ENCODE measurements at regions not wholly inside any gene's neighbourhood (a gene's known extent, or its start where the extent isn't known, plus 50 kb on each side); places are given as distances from the start of the nearest gene placed in this dataset.

DNA sequence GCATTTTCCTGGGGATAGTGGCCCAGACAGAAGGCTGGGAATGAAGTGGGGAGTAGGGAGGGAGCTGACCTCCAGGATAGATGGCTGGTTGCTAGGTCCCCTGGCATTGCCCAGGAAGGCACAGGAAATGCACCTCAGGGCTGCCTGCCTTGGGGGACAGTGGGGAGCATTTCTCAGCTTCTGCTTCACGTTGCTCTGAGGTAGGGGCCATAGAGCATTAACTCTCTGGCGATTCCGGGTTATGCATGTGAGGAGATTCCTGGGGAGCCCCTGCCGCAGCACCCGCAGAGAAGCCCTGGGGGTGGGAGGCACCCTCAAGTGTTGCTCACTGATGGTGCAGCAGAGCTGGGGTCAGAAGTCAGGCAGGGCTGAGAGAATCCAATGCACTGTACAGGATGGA, 256.5 kb downstream of the CYP26B1 start:
- DNase-seq (ENCODE audit: low read depth in 1 of 2, low spot score in 1 of 2), result no peak
- in situ Hi-C loops (cut with HindIII; ENCODE audit: low pct_unique_long_range_greater_than_20kb, low sequenced_read_pairs), result no loop called here

DNA sequence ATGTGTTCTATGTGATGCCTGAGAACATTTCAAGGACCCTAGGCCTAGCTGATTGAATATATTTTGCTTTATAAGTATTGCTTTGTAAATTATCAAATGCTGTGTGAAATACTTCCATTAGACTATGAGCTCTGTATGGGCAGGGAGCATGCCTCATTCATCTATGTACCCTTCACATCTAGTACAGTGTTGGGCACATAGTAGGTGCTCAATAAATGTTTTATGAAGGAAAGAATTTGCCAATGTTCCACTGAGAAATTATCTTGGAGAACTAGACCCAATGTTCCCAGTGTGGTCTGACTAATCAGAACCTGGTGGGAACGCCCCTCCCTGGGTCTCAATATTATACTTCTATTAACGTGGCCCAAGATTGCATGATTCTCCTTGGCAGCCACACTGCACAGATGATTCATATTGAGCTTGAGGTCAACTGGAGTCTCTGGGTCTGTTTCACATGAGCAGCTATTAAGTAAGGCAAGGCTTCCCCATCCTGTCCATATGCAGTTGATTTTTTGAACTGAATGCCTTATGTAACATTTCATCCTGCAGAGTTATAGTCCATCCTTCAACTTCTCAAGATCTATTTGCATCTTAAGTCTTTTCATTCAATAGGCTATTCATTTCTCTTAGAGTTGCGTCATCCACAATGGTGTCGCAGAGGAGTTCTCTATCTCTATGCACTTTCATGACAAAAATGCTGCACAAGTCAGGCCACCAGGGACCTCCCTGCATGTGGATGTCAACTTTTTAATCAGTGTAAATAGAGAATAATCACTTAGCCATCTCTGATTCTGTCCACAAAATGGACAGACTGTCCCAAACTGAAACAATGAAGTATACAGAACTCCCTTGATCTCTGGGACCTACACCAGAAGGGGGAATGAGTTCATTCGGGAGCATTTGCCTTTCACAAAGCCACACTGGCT, 257.6 kb downstream of the CYP26B1 start:
- in situ Hi-C loops (cut with HindIII; ENCODE audit: low pct_unique_long_range_greater_than_20kb, low sequenced_read_pairs), result no loop called here
- no peak for DNase-seq (ENCODE audit: low read depth in 1 of 2, low spot score in 1 of 2)
- TF ChIP-seq JUND (IDR thresholded peaks at IDR 0.05; ENCODE audit: low read depth), result no peak

More for the DNA sequence above, 256.5 kb downstream of the CYP26B1 start:
- no peak for TF ChIP-seq JUND (IDR thresholded peaks at IDR 0.05; ENCODE audit: low read depth)

DNA sequence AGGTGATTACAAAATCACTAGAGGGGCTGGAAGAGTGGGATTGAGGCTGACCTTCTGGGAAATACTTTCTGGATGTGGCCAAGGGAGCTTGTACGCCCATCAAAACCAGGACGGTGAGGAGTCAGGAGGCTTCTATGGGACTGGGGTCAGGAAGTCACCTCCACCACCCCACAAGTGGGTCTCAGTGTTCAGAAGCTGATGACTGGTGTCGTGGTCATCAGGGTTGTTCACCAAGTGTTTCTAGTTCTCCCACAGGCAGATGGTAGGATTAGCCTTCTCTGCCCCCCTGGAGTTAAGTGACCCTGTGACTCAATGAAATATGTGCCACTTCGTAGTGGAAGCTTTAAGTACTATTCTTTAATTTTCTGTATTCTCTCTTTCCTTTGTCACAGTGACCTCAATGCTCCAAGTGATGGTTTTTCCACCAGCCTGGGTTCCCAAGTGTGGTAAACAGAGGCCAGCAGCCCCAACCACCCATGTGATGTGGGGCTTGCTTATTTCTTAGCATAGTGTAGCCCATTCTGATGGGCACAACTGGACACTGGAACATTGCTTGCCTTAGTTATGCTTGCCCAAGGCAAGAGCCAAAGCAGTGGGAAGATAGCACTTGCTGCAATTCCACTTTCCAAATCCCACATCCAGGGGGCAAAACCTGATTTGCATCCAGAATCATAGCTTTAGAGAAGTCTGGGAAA, 258.8 kb downstream of the CYP26B1 start:
- DNase-seq (ENCODE audit: low read depth in 1 of 2, low spot score in 1 of 2), result no peak
- no peak for TF ChIP-seq JUND (IDR thresholded peaks at IDR 0.05; ENCODE audit: low read depth)
- in situ Hi-C loops (cut with HindIII; ENCODE audit: low pct_unique_long_range_greater_than_20kb, low sequenced_read_pairs), result no loop called here

DNA sequence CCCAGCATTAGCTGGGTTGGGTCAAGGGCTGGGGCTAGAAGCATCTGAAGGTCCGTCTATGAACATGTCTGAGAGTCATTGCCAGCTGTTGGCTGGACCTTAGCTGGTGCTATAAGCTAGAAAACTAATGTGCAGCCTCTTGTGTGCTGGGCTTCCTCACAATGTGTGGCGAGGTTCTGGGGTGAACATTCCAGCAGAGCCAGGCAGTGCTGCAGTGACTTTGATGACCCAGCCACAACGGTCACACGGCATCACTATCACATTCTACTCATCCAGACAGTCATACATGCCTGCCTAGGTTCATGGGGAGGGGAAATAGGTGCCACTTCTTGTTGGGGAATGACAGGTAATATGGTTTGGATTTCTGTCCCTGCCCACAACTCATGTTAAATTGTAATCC, 260.5 kb downstream of the CYP26B1 start:
- in situ Hi-C loops (cut with HindIII; ENCODE audit: low pct_unique_long_range_greater_than_20kb, low sequenced_read_pairs), result no loop called here
- DNase-seq (ENCODE audit: low read depth in 1 of 2, low spot score in 1 of 2), result no peak
- TF ChIP-seq JUND (IDR thresholded peaks at IDR 0.05; ENCODE audit: low read depth), result no peak

DNA sequence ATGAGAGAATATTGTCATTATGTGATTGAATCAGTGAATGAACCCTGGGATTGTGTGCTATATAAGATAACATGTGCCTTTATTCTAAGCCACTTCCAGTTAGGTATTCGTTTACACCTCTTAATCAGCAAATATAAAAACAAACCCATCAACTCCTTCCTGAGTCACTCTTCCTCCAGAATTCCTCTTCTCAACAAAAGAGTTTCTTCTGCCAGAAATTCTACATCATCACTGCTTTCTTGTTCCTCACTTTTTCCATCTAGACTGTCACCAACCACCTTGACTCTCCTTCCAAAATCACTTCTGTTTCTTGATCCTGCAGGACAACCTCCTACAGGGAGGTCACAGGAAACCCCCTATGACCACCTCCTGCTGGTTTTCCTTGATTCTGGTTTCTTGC, 261.4 kb downstream of the CYP26B1 start:
- TF ChIP-seq JUND (IDR thresholded peaks at IDR 0.05; ENCODE audit: low read depth), result no peak
- in situ Hi-C loops (cut with HindIII; ENCODE audit: low pct_unique_long_range_greater_than_20kb, low sequenced_read_pairs), result no loop called here

DNA sequence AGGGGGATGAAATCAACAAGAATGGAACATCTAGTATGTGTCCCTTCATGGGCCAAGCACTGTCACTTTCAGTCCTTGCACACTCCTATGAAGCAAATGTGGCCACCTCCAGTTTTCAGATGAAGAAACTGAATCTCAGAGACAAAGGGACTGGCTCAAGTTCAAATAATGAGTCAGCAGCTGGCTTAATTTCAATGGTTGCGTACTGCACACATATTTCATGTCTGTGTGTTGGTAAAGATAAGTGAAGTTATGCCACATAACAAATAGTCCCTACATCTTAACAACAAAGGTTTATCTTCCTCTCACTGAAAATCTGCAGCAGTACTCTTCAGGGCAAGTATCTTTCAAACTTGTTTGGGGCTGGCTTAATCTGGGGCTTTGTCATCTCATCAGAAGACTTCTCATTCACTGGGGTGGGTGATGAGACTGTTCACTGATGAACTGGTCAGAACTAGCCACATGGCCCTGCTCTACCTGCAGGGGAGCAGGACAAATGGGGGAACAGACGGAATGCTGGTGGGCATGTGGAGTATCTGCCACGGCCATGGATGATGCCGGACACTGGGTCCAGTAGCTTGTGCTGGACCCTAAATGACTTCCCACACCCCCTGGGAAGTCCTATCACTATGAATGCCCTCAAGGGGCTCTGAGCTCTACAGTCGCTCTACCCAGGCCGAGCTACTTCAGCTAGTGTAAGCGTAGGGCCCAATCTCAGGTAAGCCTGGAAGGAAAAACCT, 263.2 kb downstream of the CYP26B1 start:
- in situ Hi-C loops (cut with HindIII; ENCODE audit: low pct_unique_long_range_greater_than_20kb, low sequenced_read_pairs), result no loop called here
- peak in 1 of 2 experiments; percentile 15 for DNase-seq (ENCODE audit: low read depth in 1 of 2, low spot score in 1 of 2)
- TF ChIP-seq JUND (IDR thresholded peaks at IDR 0.05; ENCODE audit: low read depth), result no peak

More for the DNA sequence above, 261.4 kb downstream of the CYP26B1 start:
- no peak for DNase-seq (ENCODE audit: low read depth in 1 of 2, low spot score in 1 of 2)

DNA sequence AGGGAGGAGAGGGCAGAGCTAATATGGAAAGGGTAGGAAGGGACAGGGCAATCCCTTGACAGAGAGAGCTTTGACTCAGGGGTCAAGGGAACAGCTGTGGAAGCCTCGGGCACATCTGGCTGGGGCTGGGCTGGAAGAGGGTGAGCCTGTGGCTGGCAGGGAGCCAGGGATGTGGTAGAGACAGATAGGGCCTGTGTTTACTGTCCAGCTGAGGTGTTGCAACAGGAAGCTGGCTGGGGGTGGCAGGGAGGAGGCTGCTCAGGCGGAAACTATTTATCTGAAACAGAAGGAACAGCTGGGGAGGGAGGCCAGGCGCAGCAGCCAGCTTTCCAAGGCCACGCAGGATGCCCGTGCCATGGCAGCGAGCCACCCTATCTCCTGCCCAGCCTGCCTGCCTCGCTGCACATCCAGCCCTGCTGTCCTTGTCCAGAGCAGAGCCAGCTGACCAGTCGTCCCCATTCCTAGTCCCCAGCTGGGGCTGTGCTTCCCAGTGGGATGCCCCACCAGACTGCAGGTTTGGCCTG, 264.7 kb downstream of the CYP26B1 start:
- no peak for DNase-seq (ENCODE audit: low read depth in 1 of 2, low spot score in 1 of 2)
- no peak for TF ChIP-seq JUND (IDR thresholded peaks at IDR 0.05; ENCODE audit: low read depth)
- in situ Hi-C loops (cut with HindIII; ENCODE audit: low pct_unique_long_range_greater_than_20kb, low sequenced_read_pairs), result no loop called here

DNA sequence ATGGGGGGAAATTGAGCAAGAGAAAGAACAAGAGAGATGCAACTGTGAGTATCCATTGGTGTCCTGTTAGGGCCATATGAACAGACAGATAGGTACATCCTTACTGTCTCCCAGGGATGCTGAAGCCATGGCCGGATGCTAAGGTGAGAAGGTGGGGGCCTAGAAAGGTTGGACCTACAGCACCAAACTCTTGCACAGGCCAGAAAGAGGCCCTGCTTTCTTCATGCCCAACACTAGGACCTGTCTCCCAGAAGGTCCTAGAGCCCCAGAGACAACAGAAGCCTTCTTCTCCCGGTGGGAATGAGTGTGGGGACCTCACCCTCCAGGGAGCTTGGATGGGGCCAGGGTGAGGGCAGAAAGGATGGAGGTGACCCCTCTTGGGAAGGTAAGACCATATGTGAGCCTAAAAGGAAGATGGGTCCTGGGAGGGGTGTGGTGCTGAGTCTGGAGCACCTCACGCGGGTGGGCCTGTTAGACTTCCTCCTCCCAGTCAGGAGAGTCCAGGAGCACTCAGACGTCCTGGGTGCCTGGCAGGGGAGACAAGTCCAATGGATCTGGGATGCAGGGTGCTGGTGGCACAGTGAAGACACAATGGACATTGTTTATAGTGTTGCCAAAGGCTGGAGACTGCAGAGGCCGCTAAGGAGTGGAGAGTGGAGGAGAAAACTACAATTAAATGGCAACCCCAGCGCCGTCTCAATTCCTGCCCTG, 265.3 kb downstream of the CYP26B1 start:
- no peak for DNase-seq (ENCODE audit: low read depth in 1 of 2, low spot score in 1 of 2)
- TF ChIP-seq JUND (IDR thresholded peaks at IDR 0.05; ENCODE audit: low read depth), result no peak
- in situ Hi-C loops (cut with HindIII; ENCODE audit: low pct_unique_long_range_greater_than_20kb, low sequenced_read_pairs), result no loop called here

DNA sequence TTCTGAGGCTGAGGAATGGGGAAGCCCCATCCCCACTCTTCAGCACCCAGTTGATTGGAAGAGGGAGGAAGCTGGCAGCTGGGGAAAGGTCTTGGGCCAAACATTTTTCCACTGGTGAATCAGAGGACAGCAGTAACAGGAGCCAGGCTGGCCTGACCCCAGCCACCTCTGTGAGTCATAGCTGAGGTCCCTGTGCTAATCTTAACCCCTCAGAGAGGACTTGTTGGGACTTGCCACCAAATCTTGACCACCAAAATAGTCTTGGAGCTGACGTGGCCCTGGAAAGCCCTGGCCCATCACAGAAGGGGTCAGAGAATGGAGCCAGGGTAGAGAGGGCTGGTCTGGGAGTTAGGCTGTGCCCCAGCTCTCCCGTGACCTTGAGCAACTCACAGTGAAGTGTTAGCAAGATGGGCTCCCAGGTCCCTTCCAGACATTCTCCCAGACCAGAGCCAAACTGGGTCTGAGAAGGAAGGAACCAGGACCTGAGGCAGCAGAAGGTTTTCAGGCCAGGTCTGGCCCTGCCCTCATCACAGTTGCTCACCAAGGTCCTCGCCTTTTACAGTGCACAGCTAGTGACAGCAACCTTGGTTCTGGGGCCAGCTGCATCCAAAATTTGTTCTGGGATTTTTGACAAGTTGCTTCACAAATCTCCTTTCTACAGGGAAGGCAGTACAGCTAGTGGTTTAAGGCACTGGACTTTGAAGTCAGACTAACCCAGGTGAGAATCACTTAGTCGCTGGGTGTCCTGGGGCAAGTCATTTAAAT, 266.6 kb downstream of the CYP26B1 start:
- no peak for DNase-seq (ENCODE audit: low read depth in 1 of 2, low spot score in 1 of 2)
- in situ Hi-C loops (cut with HindIII; ENCODE audit: low pct_unique_long_range_greater_than_20kb, low sequenced_read_pairs), result no loop called here

DNA sequence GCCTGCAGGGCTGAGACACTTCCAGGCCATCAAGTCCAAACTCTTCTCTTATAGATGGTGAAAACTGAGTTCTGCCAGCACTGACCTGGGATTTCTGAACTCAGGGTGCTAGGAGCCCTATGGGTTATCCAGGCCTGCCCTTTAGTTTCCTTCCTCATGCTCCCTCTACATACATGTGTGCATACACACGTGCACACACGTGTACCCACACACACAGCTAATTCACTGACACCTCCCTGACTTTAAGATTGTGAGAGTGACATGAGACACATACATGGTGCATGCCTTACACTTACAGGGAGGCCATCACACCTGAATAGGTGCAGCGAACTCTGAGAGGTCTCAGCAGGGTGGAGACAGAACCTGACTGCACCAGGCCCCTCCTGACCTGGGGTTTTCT, 267.4 kb downstream of the CYP26B1 start:
- in situ Hi-C loops (cut with HindIII; ENCODE audit: low pct_unique_long_range_greater_than_20kb, low sequenced_read_pairs), result no loop called here
- TF ChIP-seq JUND (IDR thresholded peaks at IDR 0.05; ENCODE audit: low read depth), result no peak
- DNase-seq (ENCODE audit: low read depth in 1 of 2, low spot score in 1 of 2), result no peak

More for the DNA sequence above, 266.6 kb downstream of the CYP26B1 start:
- no peak for TF ChIP-seq JUND (IDR thresholded peaks at IDR 0.05; ENCODE audit: low read depth)

DNA sequence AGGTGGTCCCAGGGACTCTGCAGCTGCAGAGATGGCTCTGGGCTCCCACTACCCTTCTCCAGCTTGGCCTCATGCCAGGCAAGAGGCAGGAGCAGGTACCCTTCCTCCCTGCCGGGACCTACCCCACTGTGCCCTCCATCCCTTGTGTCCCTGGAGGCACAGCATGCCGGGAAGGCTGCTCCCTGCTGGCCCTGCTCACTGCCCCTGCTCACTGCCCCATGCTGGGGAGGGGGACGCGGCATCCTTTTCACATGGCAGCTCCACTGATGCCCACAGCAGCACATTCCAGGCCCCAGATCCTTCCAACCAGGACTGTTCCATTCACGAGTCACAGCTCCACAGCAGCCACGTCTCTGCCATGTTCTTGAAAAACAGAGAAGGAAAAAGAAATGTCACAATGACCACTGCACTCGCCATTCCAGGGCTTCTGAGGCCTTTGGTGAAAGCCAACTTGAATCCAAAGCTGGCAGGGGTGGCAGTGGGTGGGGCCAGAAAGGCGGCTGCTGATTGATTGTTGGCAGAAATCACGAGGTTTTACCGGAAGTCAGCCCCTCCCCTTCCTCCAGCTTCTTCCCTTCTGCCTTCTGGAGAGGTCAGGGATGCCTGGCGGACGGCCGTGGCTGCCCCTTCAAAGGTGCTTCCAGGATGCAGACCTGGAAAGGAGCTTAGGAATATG, 268.0 kb downstream of the CYP26B1 start:
- no peak for DNase-seq (ENCODE audit: low read depth in 1 of 2, low spot score in 1 of 2)
- no peak for TF ChIP-seq JUND (IDR thresholded peaks at IDR 0.05; ENCODE audit: low read depth)
- in situ Hi-C loops (cut with HindIII; ENCODE audit: low pct_unique_long_range_greater_than_20kb, low sequenced_read_pairs), result no loop called here

Data from T47D (cell line).